GM18499 (cell line): ENCODE measurements at regions not wholly inside any gene's neighbourhood (a gene's known extent, or its start where the extent isn't known, plus 50 kb on each side); places are given as distances from the start of the nearest gene placed in this dataset.
"Not testable (repeated sequence)": the region's sequence is repeated elsewhere in the genome, so short reads cannot be mapped to it uniquely, and the experiment has no call there.

Experiments used
- ATAC-seq: cut with Tn5 transposase; IDR thresholded peaks from one replicate; pipeline ENCODE4 v1.9.1; 2021; ENCODE audit warnings: moderate number of reproducible peaks; ENCODE audit not compliant: insufficient read depth, unreplicated experiment

DNA sequence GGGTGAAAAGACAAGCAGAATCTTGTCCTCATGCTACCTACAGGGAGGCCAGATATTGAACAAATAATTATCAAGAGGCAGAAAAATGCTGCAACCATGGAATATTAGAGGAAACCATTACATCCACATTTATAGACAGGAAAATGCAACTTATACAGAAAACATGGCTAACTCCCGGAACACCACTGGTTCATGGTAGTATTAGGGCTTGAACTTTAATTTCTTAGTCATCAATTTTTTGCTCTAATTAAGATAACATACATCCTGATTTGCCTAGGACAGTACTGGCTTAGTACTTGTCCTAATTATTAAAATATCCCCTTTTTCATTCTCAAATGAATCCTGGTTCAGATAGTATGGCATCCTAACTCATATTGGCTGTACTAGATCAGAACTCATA lies 76.3 kb upstream of the TGFBR2 start:
- ATAC-seq: no peak

DNA sequence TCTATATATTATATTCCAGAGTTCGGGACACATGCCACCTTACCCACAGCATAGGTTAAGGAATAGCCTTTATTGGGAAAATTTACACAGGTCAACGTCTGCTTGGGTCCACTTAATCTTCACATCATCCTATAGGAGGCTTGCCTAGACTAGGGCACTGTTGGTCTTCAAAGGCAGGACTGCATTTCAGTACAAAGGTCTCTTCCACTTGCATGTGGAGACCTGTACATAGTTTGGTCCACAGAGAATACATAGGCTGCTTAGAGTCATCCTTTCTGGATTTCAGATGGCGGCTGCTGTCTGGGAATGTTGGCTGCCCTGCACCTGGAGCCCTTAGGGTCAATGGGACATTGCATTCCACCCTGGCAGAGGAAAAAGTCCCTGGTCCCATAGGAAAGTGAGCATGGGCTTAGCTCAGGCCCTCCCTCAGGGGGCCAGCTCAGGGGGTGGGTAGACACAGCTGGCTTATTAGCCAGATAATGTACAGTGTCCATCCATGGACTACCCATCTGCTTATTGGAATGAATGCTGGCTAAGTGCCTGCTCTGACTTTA lies 75.3 kb upstream of the TGFBR2 start:
- ATAC-seq: no peak

DNA sequence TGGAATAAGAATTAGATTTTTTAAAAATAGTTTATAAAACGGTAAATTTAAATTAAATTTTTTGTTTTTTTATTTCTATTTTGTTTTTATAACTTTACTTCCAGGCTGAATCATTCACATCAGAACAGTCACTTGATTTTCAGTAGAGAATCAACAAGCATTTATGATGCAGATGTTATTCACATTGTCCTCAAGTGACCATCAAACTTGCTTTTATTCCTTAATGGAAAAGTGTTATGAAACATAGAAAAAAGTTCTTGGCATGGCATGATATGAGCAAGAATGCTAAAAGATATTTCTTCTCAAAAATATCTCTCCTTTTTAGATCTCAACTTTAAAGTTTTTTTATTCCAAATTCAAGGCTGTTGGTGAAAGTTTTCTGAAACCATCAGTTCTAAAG lies 70.9 kb upstream of the TGFBR2 start:
- ATAC-seq: no peak

DNA sequence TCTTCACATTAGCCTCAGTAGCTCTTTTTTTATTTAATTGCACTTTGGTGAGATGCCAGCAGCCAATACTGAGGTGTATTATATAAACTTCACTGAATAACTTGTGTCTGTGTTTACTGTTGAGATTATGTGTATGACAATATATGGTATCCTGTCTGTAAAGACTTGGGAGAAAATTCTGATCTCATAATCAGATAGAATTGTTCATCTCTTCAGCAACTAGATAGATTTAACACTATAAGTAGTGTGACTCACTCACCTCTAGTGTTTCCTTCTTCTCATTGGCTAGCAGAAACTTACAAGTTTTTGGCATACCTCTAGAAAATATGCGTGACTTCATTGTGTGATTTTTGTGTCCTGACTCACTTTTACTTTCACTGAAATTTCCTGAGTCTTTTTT lies 67.6 kb upstream of the TGFBR2 start:
- ATAC-seq: no peak

DNA sequence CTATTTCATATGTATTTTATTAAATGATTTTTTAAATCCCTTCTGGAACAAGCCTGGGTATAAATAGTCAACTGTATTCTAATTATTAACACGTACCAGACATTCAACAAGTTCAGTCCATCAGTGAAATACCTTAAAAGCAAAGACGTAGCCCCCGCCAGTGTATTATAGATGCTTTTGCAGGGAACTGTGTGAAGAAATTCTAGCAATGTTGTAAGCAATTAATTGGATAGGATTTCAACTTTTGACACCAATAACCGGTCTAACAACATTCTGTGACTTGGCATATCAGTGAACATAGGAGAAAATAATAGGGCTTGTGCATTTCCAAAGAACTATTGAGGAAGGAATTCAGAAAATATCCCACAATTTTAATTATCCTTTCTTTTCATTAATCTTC lies 67.2 kb upstream of the TGFBR2 start:
- no peak for ATAC-seq

DNA sequence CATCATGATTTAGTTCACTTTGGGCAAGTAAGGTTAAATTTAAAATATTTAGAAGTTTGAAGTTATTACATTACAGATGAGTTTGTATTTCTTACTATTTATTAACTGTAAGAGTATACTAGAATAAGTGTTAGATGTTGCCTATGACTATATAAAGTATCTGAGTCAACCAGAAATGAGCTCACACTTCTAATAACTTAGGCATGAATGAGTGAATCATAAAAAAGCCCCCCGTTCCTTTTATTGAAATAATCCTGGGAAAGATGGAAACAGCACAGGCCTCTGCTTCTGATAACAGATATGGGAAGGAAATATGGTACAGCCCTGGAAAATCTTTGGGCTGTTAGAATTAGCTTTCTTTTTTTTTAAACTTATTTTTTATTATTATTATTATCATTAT lies 66.6 kb upstream of the TGFBR2 start:
- no peak for ATAC-seq

DNA sequence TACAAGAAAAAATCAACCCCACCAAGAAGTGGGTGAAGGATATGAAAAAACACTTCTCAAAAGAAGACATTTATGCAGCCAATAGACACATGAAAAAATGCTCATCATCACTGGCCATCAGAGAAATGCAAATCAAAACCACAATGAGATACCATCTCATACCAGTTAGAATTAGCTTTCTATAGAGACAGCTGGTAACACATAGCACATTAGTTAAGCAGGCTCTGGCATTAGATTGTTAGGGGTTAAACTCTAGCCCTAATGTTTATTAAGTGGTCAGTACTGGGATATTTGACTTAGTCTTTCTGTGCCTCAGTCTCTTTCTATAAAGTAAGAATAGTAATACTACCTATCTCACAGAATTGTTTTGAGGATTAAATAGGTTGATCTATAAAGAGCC lies 65.2 kb upstream of the TGFBR2 start:
- ATAC-seq: not testable (repeated sequence)

DNA sequence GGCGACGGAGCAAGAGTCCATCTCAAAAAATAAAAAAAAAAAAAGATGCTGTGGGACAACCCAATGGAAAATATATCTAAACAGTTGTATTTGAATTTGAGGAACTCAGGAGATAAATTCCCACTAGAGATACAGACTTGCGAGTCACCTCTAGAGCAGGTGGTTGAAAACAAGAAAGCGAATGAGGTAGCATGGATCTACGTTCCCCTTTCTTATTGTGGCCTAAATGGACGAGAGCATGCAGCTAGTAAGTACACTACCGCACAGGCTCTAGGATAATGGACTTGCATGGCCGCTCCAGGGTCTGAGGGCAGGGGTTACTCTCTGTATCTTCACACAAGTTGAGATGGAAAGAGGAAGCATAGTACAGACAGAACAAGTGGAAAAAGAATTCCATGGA lies 63.5 kb upstream of the TGFBR2 start:
- no peak for ATAC-seq

DNA sequence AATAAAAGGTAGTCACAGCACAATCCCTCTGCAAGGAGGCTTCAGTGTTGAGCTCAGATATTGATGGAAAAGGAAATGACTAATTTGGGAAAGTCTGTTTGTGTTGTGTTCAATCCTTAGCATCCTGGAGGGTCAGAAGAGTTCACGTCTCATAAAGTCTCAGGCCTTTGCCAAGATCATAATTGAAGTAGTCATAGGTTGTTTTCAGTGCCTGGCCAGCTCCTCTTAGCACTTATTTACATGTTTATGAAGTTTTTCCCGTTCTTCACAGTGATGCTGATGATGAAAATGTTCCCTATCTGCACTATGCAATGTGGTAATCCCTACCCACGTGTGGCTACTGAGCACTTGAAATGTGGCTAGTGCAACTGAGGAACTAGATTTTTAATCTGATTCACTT lies 61.6 kb upstream of the TGFBR2 start:
- no peak for ATAC-seq

DNA sequence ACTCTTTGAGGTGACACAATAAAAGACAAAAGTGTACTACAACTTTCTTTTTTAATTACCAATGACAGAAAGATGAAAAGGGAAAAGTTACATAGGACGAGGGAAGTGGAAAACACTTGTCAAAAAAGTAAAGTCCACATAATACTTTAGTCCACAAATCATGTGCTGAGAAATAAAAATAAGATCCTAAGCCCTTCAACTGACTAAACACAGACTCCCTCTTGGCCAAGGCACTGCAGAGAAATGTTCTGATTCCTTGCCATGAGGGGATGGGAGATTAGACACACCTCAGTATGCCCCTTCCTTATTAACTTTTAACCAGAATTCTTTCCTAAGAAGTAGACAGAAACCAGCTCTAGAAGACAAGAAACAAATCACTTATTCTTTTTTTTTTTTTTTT lies 59.5 kb upstream of the TGFBR2 start:
- ATAC-seq: no peak

DNA sequence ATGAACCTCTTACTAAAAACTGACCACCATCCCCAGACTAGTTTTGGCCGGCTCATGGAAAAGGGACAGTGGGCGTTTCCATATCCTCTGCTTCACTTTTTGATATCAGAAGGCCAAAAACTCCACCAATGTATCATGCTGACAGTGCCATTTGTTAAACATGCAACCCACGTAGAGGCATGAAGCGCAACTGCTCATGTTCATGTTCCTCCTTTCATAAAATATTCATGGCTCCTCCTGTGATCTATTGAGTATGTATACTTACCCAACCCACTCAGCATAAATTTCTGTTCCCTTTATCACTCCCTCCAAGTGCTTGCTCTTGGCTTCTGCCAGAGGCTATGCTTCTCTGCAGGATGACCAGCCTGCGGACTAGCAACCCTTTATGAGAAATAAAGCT lies 58.7 kb upstream of the TGFBR2 start:
- ATAC-seq: no peak

DNA sequence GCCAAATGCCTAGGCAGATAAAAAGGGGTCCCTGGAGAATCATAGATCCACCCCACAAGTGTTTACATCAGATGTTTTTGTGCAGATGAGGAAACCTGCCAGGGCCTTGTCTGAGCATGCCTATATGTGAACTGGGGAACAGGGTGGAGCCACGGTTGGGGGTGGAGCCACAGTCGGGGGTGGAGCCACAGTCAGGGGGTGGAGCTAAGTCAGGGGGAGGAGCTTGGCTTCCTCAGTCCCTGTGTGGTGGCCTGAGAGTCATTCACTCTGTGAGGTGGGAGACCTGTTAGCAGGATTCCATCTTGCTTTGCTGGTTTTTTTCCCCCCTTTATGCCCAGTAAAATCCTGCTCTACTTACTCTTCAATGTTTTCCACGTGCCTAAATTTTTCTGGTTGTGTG lies 57.8 kb upstream of the TGFBR2 start:
- no peak for ATAC-seq

DNA sequence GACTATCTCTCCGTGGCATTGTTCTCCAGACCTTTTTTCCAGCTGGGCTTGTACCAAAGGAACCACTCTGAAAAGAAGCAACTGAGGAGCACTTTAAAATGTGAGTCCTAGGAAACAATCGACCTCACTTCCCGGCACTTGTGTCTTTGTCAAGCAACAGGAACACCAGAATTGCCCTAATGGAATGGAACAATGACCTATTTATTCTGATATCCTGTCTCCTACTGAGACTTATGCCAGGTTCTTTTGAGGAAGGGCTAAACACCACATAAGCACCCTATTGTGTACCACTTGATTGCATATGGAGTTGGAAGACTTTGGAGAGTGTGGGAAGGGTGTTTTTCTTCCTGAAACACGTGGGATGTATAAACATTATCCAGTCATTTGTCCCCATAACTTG lies 56.8 kb upstream of the TGFBR2 start:
- ATAC-seq: no peak

DNA sequence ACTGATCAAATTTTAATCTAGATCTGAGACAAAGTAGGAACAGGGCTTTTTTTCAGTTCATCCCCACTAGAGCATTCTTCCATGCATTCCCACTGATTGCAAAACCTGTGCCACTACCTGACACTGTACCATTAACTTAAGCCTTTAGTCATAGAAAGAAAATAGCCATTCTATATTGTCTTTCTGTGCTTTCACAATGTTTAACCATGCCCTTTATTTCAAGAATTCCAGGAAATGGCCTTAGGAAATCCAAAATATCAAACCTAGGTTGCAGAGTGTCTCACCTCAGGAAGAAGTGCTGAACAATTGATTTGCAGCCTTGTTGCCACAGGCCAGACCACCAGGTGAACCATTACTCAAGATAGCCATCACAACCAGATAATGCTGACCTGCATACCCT lies 56.2 kb upstream of the TGFBR2 start:
- no peak for ATAC-seq

DNA sequence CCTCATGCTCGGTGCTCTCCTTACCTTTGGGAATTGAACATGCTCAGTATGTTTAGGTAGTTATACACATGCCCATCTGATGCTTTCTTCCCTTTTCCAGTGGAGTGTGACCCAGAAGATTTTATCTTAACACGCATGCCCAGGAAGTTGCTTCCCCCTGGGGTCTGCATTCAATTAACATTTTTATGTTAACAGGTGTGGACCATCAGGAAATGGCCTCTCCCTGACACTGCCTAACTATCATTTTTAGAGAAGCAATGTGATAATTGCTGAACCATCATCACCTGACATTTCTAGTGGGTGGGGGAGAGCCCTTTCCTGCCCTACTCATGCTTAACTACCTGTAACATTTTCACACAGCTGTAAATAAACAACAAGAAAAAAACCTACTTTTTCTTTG lies 55.1 kb upstream of the TGFBR2 start:
- ATAC-seq: no peak

DNA sequence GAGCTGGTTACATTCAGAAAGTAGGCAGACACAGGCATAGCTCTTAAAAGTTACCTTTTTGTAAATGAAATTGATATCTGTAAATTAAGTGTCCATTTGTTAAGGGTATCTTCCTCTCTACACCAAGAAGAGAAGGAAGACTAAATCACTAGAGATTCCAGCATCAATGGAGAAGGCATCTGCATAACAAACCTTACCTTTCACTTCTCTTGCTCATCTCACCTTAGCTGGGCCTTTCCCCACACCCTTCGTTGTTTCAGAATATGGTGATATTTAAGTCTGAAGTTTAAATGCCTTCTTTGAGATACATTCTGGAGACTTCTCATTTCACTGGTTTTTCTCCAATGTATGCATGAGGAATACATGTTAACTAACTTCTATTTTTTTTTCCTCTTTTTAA lies 54.5 kb upstream of the TGFBR2 start:
- ATAC-seq: no peak

DNA sequence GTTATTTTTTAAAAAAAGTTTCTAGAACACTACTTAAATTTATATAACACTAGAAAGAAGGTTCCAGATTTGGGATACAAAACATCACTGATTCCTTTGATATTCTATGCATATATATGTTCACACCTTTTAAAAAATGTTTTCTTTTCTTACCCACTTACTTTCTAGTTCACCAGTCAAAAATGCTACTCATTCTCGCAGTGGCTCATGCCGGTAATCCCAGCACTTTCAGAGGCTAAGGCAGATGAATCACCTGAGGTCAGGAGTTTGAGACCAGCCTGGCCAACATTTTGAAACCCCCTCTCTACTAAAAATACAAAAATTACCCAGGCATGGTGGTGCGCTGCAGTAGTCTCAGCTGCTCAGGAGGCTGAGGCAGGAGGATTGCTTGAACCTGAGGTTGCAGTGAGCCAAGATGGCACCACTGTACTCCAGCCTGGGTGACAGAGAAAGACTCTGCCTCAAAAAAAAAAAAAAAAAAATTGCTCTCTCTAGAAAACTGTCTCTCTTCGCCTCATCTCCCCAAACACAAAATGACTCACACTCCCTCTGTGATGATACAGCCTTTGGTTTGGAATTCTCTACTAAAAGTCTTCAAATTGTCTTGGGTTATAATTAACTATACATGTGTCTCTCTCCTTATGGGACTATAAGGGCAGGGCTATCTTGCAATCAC lies 52.6 kb upstream of the TGFBR2 start:
- no peak for ATAC-seq

DNA sequence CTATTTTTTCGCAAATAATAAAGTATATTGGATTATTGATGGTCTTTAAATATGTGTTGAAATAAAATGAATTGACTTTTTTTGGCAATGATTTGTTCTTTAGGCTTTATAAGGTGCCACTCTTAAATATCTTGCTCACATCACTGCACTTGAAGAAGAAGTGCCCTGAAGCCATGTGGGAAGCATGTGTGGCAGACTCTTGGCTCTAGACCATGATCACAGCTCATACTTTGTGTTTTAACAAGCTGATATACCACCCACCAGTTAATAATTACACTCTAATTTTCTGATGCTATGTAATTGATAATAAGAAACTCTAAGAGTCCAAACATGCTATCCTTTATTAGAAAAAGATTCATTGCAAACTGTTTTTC lies 52.1 kb upstream of the TGFBR2 start:
- no peak for ATAC-seq

DNA sequence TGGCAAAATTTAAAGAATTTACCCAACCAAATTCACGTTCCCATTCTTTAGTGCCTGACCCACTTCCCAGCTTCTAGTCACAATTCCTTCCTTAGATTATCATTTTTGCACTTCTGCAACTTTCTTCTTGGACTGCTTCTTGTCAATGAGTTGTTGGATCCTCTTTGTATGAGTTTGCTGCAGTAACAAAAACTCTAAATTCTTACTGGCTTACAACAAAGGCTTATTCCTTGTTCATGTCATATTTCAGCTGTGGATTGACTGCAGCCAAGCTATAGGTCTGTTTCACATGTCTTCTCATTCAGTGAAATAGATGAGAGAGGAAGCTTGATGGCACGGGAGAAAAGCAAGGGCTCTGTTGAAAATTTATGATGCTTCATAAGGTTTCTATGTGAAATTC lies 50.4 kb upstream of the TGFBR2 start:
- ATAC-seq: no peak
